Neuron (in vitro differentiated cells): ENCODE measurements at regions not wholly inside any gene's neighbourhood (a gene's known extent, or its start where the extent isn't known, plus 50 kb on each side); places are given as distances from the start of the nearest gene placed in this dataset.

ENCODE experiments used
- H2AFZ ChIP-seq: one replicate; pipeline ENCODE4 v1.6.1; 2013; ENCODE audit warnings: low read depth, mild to moderate bottlenecking, inconsistent platforms, low read length, moderate library complexity
- H3K27me3 ChIP-seq: one replicate; pipeline ENCODE4 v1.6.1; 2013; ENCODE audit warnings: low read length; ENCODE audit not compliant: insufficient read depth
- H3K36me3 ChIP-seq: one replicate; pipeline ENCODE4 v1.6.1; 2013; ENCODE audit warnings: low read length; ENCODE audit not compliant: insufficient read depth
- H3K4me1 ChIP-seq: one replicate; pipeline ENCODE4 v1.6.1; 2013; ENCODE audit warnings: low read length; ENCODE audit not compliant: insufficient read depth
- H3K4me3 ChIP-seq: 2 replicates; pipeline ENCODE4 v1.5.1; 2013; ENCODE audit warnings: mild to moderate bottlenecking, low read length, moderate library complexity
- H3K9me3 ChIP-seq: one replicate; pipeline ENCODE4 v1.6.1; 2013; ENCODE audit warnings: low read length

GRCh38 chr18:51617572-51618260 lies 420.2 kb upstream of the MEX3C start:
- Histone ChIP-seq H3K36me3 (no peaks in the 10 kb centered on the region), H3K4me3 (no peak overlapping the region), H3K9me3 (no peaks in the 10 kb centered on the region), H3K4me1 (peaks cover 8% of the 10 kb centered on the region), H3K27me3 (no peaks in the 10 kb centered on the region), H2AFZ (no peak overlapping the region)

GRCh38 chr18:51619283-51619682 lies 421.8 kb upstream of the MEX3C start:
- Histone ChIP-seq H3K4me1 (peaks cover 8% of the 10 kb centered on the region), H3K4me3 (no peak overlapping the region), H3K9me3 (no peaks in the 10 kb centered on the region), H3K27me3 (no peaks in the 10 kb centered on the region), H3K36me3 (no peaks in the 10 kb centered on the region), H2AFZ (no peak overlapping the region)

- no peaks in the 10 kb centered on the region for H3K36me3 ChIP-seq
- no peaks in the 10 kb centered on the region for H3K9me3 ChIP-seq
- no peaks in the 10 kb centered on the region for H3K27me3 ChIP-seq
- H3K4me1 ChIP-seq = peaks cover 8% of the 10 kb centered on the region
- no peak overlapping the region for H2AFZ ChIP-seq
- no peak overlapping the region for H3K4me3 ChIP-seq
These were observed 423.8 kb upstream of the MEX3C start for GRCh38 chr18:51621113-51621863.

GRCh38 chr18:51621864-51622160 lies 424.3 kb upstream of the MEX3C start:
- Histone ChIP-seq H3K36me3 (no peaks in the 10 kb centered on the region), H3K27me3 (no peaks in the 10 kb centered on the region), H3K9me3 (no peaks in the 10 kb centered on the region), H3K4me1 (peaks cover 8% of the 10 kb centered on the region), H3K4me3 (no peak overlapping the region), H2AFZ (no peak overlapping the region)

GRCh38 chr18:51622702-51623101 lies 425.2 kb upstream of the MEX3C start:
- no peaks in the 10 kb centered on the region for H3K27me3 ChIP-seq
- H3K4me1 ChIP-seq = peaks cover 8% of the 10 kb centered on the region
- no peaks in the 10 kb centered on the region for H3K36me3 ChIP-seq
- H3K9me3 ChIP-seq = no peaks in the 10 kb centered on the region
- no peak overlapping the region for H3K4me3 ChIP-seq
- no peak overlapping the region for H2AFZ ChIP-seq

DNA sequence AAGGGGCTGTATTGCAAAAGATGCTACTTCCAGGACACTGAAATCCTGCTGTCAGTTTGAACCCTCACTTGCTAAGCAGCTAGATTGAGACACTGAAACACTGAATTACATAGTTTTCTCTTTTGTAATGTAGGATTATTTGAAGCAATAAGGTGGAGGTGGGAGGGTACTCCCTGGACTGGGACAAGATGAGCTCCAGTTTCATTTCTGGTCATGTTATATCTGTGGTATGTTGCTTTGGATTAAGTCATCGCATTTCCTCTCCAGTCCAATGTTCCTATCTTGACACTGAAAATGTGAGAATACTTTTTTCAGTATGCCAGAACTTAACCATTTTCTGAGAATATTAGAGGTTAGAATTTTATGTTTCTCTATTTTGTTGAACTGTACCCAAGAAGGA lies 426.2 kb upstream of the MEX3C start:
- Histone ChIP-seq H3K4me3 (no peak overlapping the region), H2AFZ (no peak overlapping the region), H3K4me1 (peaks cover 8% of the 10 kb centered on the region), H3K27me3 (no peaks in the 10 kb centered on the region), H3K36me3 (no peaks in the 10 kb centered on the region), H3K9me3 (no peaks in the 10 kb centered on the region)

- Histone ChIP-seq H3K36me3 (no peaks in the 10 kb centered on the region), H3K4me3 (no peak overlapping the region), H3K27me3 (no peaks in the 10 kb centered on the region), H3K4me1 (no peaks in the 10 kb centered on the region), H3K9me3 (no peaks in the 10 kb centered on the region), H2AFZ (no peak overlapping the region)
These were observed 433.2 kb upstream of the MEX3C start for GRCh38 chr18:51630706-51631105.

DNA sequence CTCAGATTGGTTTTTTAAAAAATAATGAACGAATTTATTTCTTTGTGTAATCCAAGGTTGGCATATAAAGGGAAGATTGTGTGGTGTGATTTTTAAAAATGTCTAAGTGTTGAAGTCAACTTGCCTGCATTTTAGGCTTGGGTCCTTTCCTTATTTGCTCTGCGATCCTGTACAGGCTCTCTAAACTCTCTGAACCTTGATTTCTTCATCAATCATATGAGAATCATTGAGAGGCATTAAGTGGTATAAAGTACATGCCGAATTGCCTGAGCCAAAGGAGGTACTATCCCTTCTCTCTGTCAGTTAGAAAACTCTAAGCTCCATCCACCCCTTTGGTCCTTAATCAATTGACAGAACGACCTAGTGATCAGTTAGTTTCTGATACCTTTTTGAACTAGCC lies 440.4 kb upstream of the MEX3C start:
- H3K36me3 ChIP-seq = no peaks in the 10 kb centered on the region
- H3K4me1 ChIP-seq = no peaks in the 10 kb centered on the region
- H3K4me3 ChIP-seq = no peak overlapping the region
- no peaks in the 10 kb centered on the region for H3K27me3 ChIP-seq
- H3K9me3 ChIP-seq = no peaks in the 10 kb centered on the region
- no peak overlapping the region for H2AFZ ChIP-seq

DNA sequence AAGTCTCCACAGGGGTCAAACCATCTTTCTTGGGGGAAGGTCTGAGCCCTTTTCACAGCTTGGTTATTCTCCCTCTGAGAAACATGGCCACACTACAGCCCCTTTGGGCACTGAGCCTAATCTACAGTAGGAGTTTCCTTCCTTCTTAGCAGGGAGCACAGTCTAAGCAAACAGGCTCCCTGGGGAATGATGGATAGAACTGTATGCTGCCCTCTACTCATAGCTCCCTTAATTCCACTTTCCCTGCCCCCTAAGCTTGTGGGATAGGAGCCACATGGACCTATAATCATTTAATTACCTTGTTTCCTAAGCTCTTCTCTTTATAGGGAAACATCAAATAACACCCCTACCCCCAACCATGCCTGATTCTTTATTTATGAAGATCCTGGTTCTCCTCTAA lies 442.1 kb upstream of the MEX3C start:
- Histone ChIP-seq H3K9me3 (no peaks in the 10 kb centered on the region), H3K27me3 (no peaks in the 10 kb centered on the region), H2AFZ (no peak overlapping the region), H3K36me3 (no peaks in the 10 kb centered on the region), H3K4me1 (no peaks in the 10 kb centered on the region), H3K4me3 (no peak overlapping the region)

- Histone ChIP-seq H3K4me3 (no peak overlapping the region), H3K36me3 (no peaks in the 10 kb centered on the region), H2AFZ (no peak overlapping the region), H3K9me3 (no peaks in the 10 kb centered on the region), H3K27me3 (no peaks in the 10 kb centered on the region), H3K4me1 (no peaks in the 10 kb centered on the region)
These were observed 446.0 kb upstream of the MEX3C start for GRCh38 chr18:51643483-51643882.

DNA sequence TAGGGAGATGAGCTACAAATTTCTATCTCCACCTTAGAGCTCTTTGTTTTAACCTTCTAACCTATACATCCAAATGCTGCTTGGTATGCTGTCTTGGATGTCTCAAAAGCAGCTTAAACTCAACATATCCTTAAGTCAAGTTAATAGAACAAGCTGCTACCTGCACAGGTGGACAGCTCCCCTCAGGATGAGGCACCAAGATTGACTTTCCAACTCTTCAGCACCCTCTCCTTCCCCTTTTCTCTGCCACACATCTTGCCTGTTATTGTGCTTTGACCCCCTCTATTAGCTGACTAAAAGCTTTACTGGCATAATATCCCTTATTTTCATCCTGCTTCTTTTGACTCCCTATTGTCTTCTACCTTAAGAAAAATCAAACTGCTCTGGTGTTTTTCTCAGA lies 448.1 kb upstream of the MEX3C start:
- H3K36me3 ChIP-seq = no peaks in the 10 kb centered on the region
- H3K9me3 ChIP-seq = no peaks in the 10 kb centered on the region
- no peaks in the 10 kb centered on the region for H3K4me1 ChIP-seq
- no peaks in the 10 kb centered on the region for H3K27me3 ChIP-seq
- H3K4me3 ChIP-seq = no peak overlapping the region
- no peak overlapping the region for H2AFZ ChIP-seq

DNA sequence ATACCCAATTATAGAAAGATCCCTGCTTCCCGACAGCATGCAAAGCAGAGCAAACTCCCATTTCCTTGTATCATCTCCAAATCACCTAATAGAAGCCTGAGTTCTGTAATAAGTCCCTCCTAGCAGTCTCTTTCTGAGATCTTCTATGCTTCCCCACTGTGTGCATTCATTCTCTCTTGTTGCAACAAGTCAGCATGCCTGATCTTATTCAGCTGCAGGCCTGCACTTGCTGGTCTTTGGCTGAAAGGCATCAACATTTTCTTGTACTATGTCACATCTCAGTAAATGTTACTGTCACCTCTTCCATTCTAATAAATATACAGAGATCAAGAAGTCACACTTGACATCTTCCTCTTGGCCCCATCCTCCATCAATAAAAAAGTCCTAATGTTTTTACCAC lies 449.9 kb upstream of the MEX3C start:
- Histone ChIP-seq H3K4me1 (no peaks in the 10 kb centered on the region), H3K9me3 (no peaks in the 10 kb centered on the region), H3K4me3 (no peak overlapping the region), H2AFZ (no peak overlapping the region), H3K36me3 (no peaks in the 10 kb centered on the region), H3K27me3 (no peaks in the 10 kb centered on the region)

DNA sequence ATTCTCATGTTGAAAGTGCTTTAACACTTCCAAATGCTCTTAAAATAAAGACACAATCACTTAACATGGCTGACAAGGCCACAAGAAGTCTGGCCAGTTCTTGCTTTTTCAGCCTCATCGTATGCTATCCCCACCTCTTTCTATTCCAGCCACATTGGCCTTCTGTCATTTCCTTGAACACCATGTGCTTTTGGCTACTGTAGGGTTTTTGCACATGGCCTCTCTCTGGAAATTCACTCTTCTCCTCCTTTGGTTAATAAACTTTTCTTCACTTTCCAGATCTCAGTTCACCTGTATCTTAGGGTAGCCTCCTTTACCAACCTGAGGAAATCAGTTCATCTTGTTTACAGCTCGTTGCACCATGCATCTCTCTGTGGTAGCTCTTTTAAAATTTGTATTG lies 450.5 kb upstream of the MEX3C start:
- H3K9me3 ChIP-seq = no peaks in the 10 kb centered on the region
- no peaks in the 10 kb centered on the region for H3K4me1 ChIP-seq
- no peaks in the 10 kb centered on the region for H3K36me3 ChIP-seq
- H3K4me3 ChIP-seq = no peak overlapping the region
- H3K27me3 ChIP-seq = no peaks in the 10 kb centered on the region
- no peak overlapping the region for H2AFZ ChIP-seq

GRCh38 chr18:51649796-51650195 lies 452.3 kb upstream of the MEX3C start:
- Histone ChIP-seq H3K9me3 (no peaks in the 10 kb centered on the region), H3K4me1 (peaks cover 6% of the 10 kb centered on the region), H3K4me3 (no peak overlapping the region), H3K27me3 (no peaks in the 10 kb centered on the region), H3K36me3 (no peaks in the 10 kb centered on the region), H2AFZ (no peak overlapping the region)
